ENCODE measurements at regions not wholly inside any gene's neighbourhood (a gene's known extent, or its start where the extent isn't known, plus 50 kb on each side); places are given as distances from the start of the nearest gene placed in this dataset.

- no peak for TF ChIP-seq CTCF (IDR thresholded peaks at IDR 0.05; ENCODE audit: low read length, missing control alignments)
- no peak overlapping the region for H3K4me3 ChIP-seq (replicated peaks; ENCODE audit: low read depth, low read length)
- DNase-seq (ENCODE audit: low read depth): no peak
These were observed 72.8 kb downstream of the PSMG1 start for GRCh38 chr21:39110431-39110830.

GRCh38 chr21:39109596-39110210 lies 73.5 kb downstream of the PSMG1 start:
- no peak overlapping the region for H3K4me3 ChIP-seq (replicated peaks; ENCODE audit: low read depth, low read length)
- no peak for DNase-seq (ENCODE audit: low read depth)
- TF ChIP-seq CTCF (IDR thresholded peaks at IDR 0.05; ENCODE audit: low read length, missing control alignments): no peak

GRCh38 chr21:39109163-39109530 lies 74.1 kb downstream of the PSMG1 start:
- no peak for TF ChIP-seq CTCF (IDR thresholded peaks at IDR 0.05; ENCODE audit: low read length, missing control alignments)

GRCh38 chr21:39108291-39109162 lies 74.7 kb downstream of the PSMG1 start:
- no peak for TF ChIP-seq CTCF (IDR thresholded peaks at IDR 0.05; ENCODE audit: low read length, missing control alignments)
- no peak overlapping the region for H3K4me3 ChIP-seq (replicated peaks; ENCODE audit: low read depth, low read length)
- no peak for DNase-seq (ENCODE audit: low read depth)

More at GRCh38 chr21:39109163-39109530, 74.1 kb downstream of the PSMG1 start:
- DNase-seq (ENCODE audit: low read depth): no peak
- no peak overlapping the region for H3K4me3 ChIP-seq (replicated peaks; ENCODE audit: low read depth, low read length)

- DNase-seq (ENCODE audit: low read depth): no peak
- TF ChIP-seq CTCF (IDR thresholded peaks at IDR 0.05; ENCODE audit: low read length, missing control alignments): no peak
- no peak overlapping the region for H3K4me3 ChIP-seq (replicated peaks; ENCODE audit: low read depth, low read length)
These were observed 75.5 kb downstream of the PSMG1 start for GRCh38 chr21:39107739-39108138.

- H3K4me3 ChIP-seq (replicated peaks; ENCODE audit: low read depth, low read length): no peak overlapping the region
- no peak for TF ChIP-seq CTCF (IDR thresholded peaks at IDR 0.05; ENCODE audit: low read length, missing control alignments)
- DNase-seq (ENCODE audit: low read depth): no peak
These were observed 76.3 kb downstream of the PSMG1 start for GRCh38 chr21:39106881-39107462.

Measured in fibroblast of pulmonary artery (primary cell).